Ectodermal cell (in vitro differentiated cells): ENCODE measurements at regions not wholly inside any gene's neighbourhood (a gene's known extent, or its start where the extent isn't known, plus 50 kb on each side); places are given as distances from the start of the nearest gene placed in this dataset.
"Not testable (repeated sequence)": the region's sequence is repeated elsewhere in the genome, so short reads cannot be mapped to it uniquely, and the experiment has no call there.

Experiments used
- H3K27ac ChIP-seq: 2 replicates; pipeline ENCODE4 v1.7.0; 2013; ENCODE audit warnings: mild to moderate bottlenecking, low read depth, low read length; ENCODE audit not compliant: insufficient read depth, poor library complexity, severe bottlenecking
- H3K27me3 ChIP-seq: 2 replicates; pipeline ENCODE4 v1.7.0; 2013; ENCODE audit warnings: mild to moderate bottlenecking, low read length; ENCODE audit not compliant: insufficient read depth, control insufficient read depth, poor library complexity, severe bottlenecking
- H3K36me3 ChIP-seq: one replicate; pipeline ENCODE4 v1.7.0; 2013; ENCODE audit warnings: low read length; ENCODE audit not compliant: control insufficient read depth, insufficient read depth
- H3K4me1 ChIP-seq: one replicate; pipeline ENCODE4 v1.7.0; 2013; ENCODE audit warnings: low read length; ENCODE audit not compliant: control insufficient read depth, insufficient read depth
- H3K4me3 ChIP-seq: 2 replicates; pipeline ENCODE4 v1.7.0; 2013; ENCODE audit warnings: low read depth, low read length, control low read depth; ENCODE audit not compliant: insufficient read depth
- H3K9me3 ChIP-seq: 2 replicates; pipeline ENCODE4 v1.7.0; 2013; ENCODE audit warnings: mild to moderate bottlenecking, low read length, moderate library complexity; ENCODE audit not compliant: control insufficient read depth
- WGBS, 2 experiments: methylation state at CpG; one replicate each; pipeline ENCODE4 v1.1.7; 2013; ENCODE audit warnings: missing lambda C conversion rate in 2 of 2; 5-methylcytosine and 5-hydroxymethylcytosine counted together

- no peaks in the 10 kb centered on the region for H3K27me3 ChIP-seq
- no peaks in the 10 kb centered on the region for H3K36me3 ChIP-seq
- H3K27ac ChIP-seq = no peak overlapping the region
- 74 to 75% methylated on average over 6 of the region's 6 CpGs for WGBS, 2 experiments
- peaks cover 6% of the 10 kb centered on the region for H3K4me1 ChIP-seq
- no peaks in the 10 kb centered on the region for H3K9me3 ChIP-seq
- H3K4me3 ChIP-seq = no peak overlapping the region
Observed at GRCh38 chr2:53515435-53516332, 251.9 kb upstream of the CHAC2 start.

GRCh38 chr2:53513167-53513666 is 254.4 kb upstream of the CHAC2 start:
- Histone ChIP-seq H3K27ac (no peak overlapping the region), H3K36me3 (no peaks in the 10 kb centered on the region), H3K4me1 (no peaks in the 10 kb centered on the region), H3K4me3 (no peak overlapping the region), H3K9me3 (no peaks in the 10 kb centered on the region), H3K27me3 (no peaks in the 10 kb centered on the region)
- WGBS, 2 experiments = 85 to 96% methylated on average over 4 of the region's 4 CpGs

GRCh38 chr2:53512071-53512826 is 255.4 kb upstream of the CHAC2 start:
- H3K4me3 ChIP-seq = no peak overlapping the region
- 82 to 93% methylated on average over 4 of the region's 4 CpGs for WGBS, 2 experiments

GRCh38 chr2:53511549-53511948 is 256.1 kb upstream of the CHAC2 start:
- no peaks in the 10 kb centered on the region for H3K36me3 ChIP-seq
- H3K4me1 ChIP-seq = no peaks in the 10 kb centered on the region
- H3K4me3 ChIP-seq = no peak overlapping the region
- no peaks in the 10 kb centered on the region for H3K9me3 ChIP-seq
- H3K27ac ChIP-seq = no peak overlapping the region
- no peaks in the 10 kb centered on the region for H3K27me3 ChIP-seq
- 88 to 92% methylated on average over 2 to 4 of the region's 4 CpGs for WGBS, 2 experiments

More at GRCh38 chr2:53512071-53512826, 255.4 kb upstream of the CHAC2 start:
- Histone ChIP-seq H3K4me1 (no peaks in the 10 kb centered on the region), H3K36me3 (no peaks in the 10 kb centered on the region), H3K27ac (no peak overlapping the region), H3K27me3 (no peaks in the 10 kb centered on the region), H3K9me3 (no peaks in the 10 kb centered on the region)

- no peaks in the 10 kb centered on the region for H3K36me3 ChIP-seq
Observed at GRCh38 chr2:53510401-53510800, 257.2 kb upstream of the CHAC2 start.

GRCh38 chr2:53509831-53510388 is 257.7 kb upstream of the CHAC2 start:
- no peaks in the 10 kb centered on the region for H3K36me3 ChIP-seq
- WGBS, 2 experiments = 59 to 61% methylated on average over 8 of the region's 9 CpGs
- H3K27me3 ChIP-seq = no peaks in the 10 kb centered on the region
- no peaks in the 10 kb centered on the region for H3K4me1 ChIP-seq
- H3K9me3 ChIP-seq = no peaks in the 10 kb centered on the region
- H3K27ac ChIP-seq = no peak overlapping the region
- H3K4me3 ChIP-seq = no peak overlapping the region

More at GRCh38 chr2:53510401-53510800, 257.2 kb upstream of the CHAC2 start:
- Histone ChIP-seq H3K27ac (no peak overlapping the region), H3K9me3 (no peaks in the 10 kb centered on the region), H3K4me1 (no peaks in the 10 kb centered on the region), H3K27me3 (no peaks in the 10 kb centered on the region), H3K4me3 (no peak overlapping the region)
- 74% methylated on average over 4 of the region's 4 CpGs for WGBS, 2 experiments

GRCh38 chr2:53508667-53509066 is 258.9 kb upstream of the CHAC2 start:
- Histone ChIP-seq H3K27me3 (no peaks in the 10 kb centered on the region), H3K36me3 (no peaks in the 10 kb centered on the region), H3K4me1 (no peaks in the 10 kb centered on the region), H3K4me3 (no peak overlapping the region), H3K27ac (no peak overlapping the region), H3K9me3 (no peaks in the 10 kb centered on the region)
- WGBS, 2 experiments = 87 to 95% methylated on average over 2 to 3 of the region's 3 CpGs

- not testable (repeated sequence) for H3K36me3 ChIP-seq, H3K4me1 ChIP-seq, H3K4me3 ChIP-seq, H3K27ac ChIP-seq, H3K27me3 ChIP-seq, H3K9me3 ChIP-seq
- 92 to 99% methylated on average over 3 of the region's 3 CpGs for WGBS, 2 experiments
Observed at GRCh38 chr2:53507070-53507469, 260.5 kb upstream of the CHAC2 start.

GRCh38 chr2:53505826-53506225 is 261.8 kb upstream of the CHAC2 start:
- Histone ChIP-seq H3K36me3 (no peaks in the 10 kb centered on the region), H3K4me1 (no peaks in the 10 kb centered on the region), H3K27ac (no peak overlapping the region), H3K9me3 (no peaks in the 10 kb centered on the region), H3K27me3 (no peaks in the 10 kb centered on the region), H3K4me3 (no peak overlapping the region)
- 95 to 96% methylated on average over 3 of the region's 3 CpGs for WGBS, 2 experiments

GRCh38 chr2:53504507-53504906 is 263.1 kb upstream of the CHAC2 start:
- H3K27me3 ChIP-seq = no peaks in the 10 kb centered on the region
- WGBS, 2 experiments = 45 to 48% methylated on average over 3 of the region's 3 CpGs
- no peaks in the 10 kb centered on the region for H3K36me3 ChIP-seq
- H3K27ac ChIP-seq = no peak overlapping the region
- H3K9me3 ChIP-seq = no peaks in the 10 kb centered on the region
- no peaks in the 10 kb centered on the region for H3K4me1 ChIP-seq
- H3K4me3 ChIP-seq = no peak overlapping the region
